K562 (cell line): ENCODE measurements at regions not wholly inside any gene's neighbourhood (a gene's known extent, or its start where the extent isn't known, plus 50 kb on each side); places are given as distances from the start of the nearest gene placed in this dataset.

Experiments used
- CTCF ChIP-seq, 3 experiments: IDR thresholded peaks in 2 of 3; conservative IDR thresholded peaks in 1 of 3; 2 replicates each; pipeline ENCODE4 v1.5.1; 2011 to 2012; ENCODE audit warnings: low read length in 3 of 3, mild to moderate bottlenecking in 3 of 3, control low read depth in 2 of 3, improper control_type of control experiment in 1 of 3, inconsistent platforms in 1 of 3, low read depth in 1 of 3, mixed read lengths in 1 of 3, moderate library complexity in 1 of 3; ENCODE audit not compliant: insufficient read depth in 2 of 3
- E2F6 ChIP-seq, 2 experiments: IDR thresholded peaks; 2 replicates each; pipeline ENCODE4 v1.6.1; 2011; ENCODE audit warnings: borderline replicate concordance in 1 of 2, control low read depth in 1 of 2, low read depth in 1 of 2, low read length in 1 of 2, mild to moderate bottlenecking in 1 of 2, mixed read lengths in 1 of 2, moderate library complexity in 1 of 2; ENCODE audit not compliant: insufficient read depth in 1 of 2, insufficient read length in 1 of 2, poor library complexity in 1 of 2, severe bottlenecking in 1 of 2; ENCODE audit errors: extremely low read depth in 1 of 2
- EP300 ChIP-seq: IDR thresholded peaks from 2 replicates; pipeline ENCODE4 v1.6.1; 2012; ENCODE audit warnings: low read length, improper control_type of control experiment
- POLR3G ChIP-seq: IDR thresholded peaks from 2 replicates; pipeline ENCODE4 v1.6.1; 2011; ENCODE audit not compliant: insufficient read length, insufficient replicate concordance; ENCODE audit errors: extremely low read depth
- RFX5 ChIP-seq: IDR thresholded peaks from 2 replicates; pipeline ENCODE4 v1.6.1; 2011; ENCODE audit warnings: low read depth, mild to moderate bottlenecking, improper control_type of control experiment, low read length
- TOE1 ChIP-seq, 2 experiments: fragments of 450-650 bp in 1 of 2; sonication (generic) in 1 of 2; formaldehyde crosslinking in 1 of 2; IDR thresholded peaks; 2 replicates each; pipeline versions ENCODE4 v1.7.1 to v1.8.0; 2016 to 2022; ENCODE audit warnings: borderline replicate concordance in 2 of 2, mild to moderate bottlenecking in 2 of 2, antibody characterized with exemption in 1 of 2, inconsistent platforms in 1 of 2, low read depth in 1 of 2, missing genetic modification reagents in 1 of 2, moderate library complexity in 1 of 2
- ZBTB11 ChIP-seq, 3 experiments: fragments of 200-800 bp in 1 of 3; fragments of 250-450 bp in 1 of 3; fragments of 450-650 bp in 1 of 3; sonication (Bioruptor Pico) in 1 of 3; sonication (Bioruptor generic) in 1 of 3; formaldehyde crosslinking in 1 of 3; IDR thresholded peaks; 2 replicates each; pipeline versions ENCODE4 v1.6.1 to v1.8.0; 2016 to 2022; ENCODE audit warnings: mild to moderate bottlenecking in 2 of 3, missing genetic modification characterization in 2 of 3, missing compliant biosample characterization in 1 of 3, moderate library complexity in 1 of 3
- ZBTB40 ChIP-seq, 2 experiments: fragments of 450-650 bp in 1 of 2; sonication (generic) in 1 of 2; formaldehyde crosslinking in 1 of 2; IDR thresholded peaks; 2 replicates each; pipeline versions ENCODE4 v1.7.1 to v1.9.0; 2016 to 2022; ENCODE audit warnings: inconsistent platforms in 1 of 2, mild to moderate bottlenecking in 1 of 2, missing genetic modification reagents in 1 of 2

- no peak for TF ChIP-seq ZBTB11 (CRISPR knock-in tag; IDR thresholded peaks at IDR 0.05)
- TF ChIP-seq CTCF (IDR thresholded peaks at IDR 0.05 in 2 of 3, conservative IDR thresholded peaks at IDR 0.05 in 1 of 3; ENCODE audit: insufficient read depth in 2 of 3, low read depth in 1 of 3, low read length in 3 of 3) = no peak
- no peak for TF ChIP-seq E2F6 (IDR thresholded peaks at IDR 0.05; ENCODE audit: borderline replicate concordance in 1 of 2, extremely low read depth in 1 of 2, insufficient read depth in 1 of 2, insufficient read length in 1 of 2, low read depth in 1 of 2, low read length in 1 of 2, poor library complexity in 1 of 2, severe bottlenecking in 1 of 2)
- no peak for TF ChIP-seq RFX5
- no peak for TF ChIP-seq POLR3G
- no peak for TF ChIP-seq TOE1 (IDR thresholded peaks at IDR 0.05; ENCODE audit: borderline replicate concordance)
- no peak for TF ChIP-seq TOE1 (CRISPR knock-in tag; IDR thresholded peaks at IDR 0.05; ENCODE audit: borderline replicate concordance, low read depth)
- no peak for TF ChIP-seq EP300
- TF ChIP-seq ZBTB40 (IDR thresholded peaks at IDR 0.05) = no peak
- no peak for TF ChIP-seq ZBTB40 (CRISPR knock-in tag; IDR thresholded peaks at IDR 0.05)
Measured at GRCh38 chr18:35910327-35910726, 62.2 kb upstream of the RMP24 start.
